ENCODE measurements at regions not wholly inside any gene's neighbourhood (a gene's known extent, or its start where the extent isn't known, plus 50 kb on each side); places are given as distances from the start of the nearest gene placed in this dataset.

DNA sequence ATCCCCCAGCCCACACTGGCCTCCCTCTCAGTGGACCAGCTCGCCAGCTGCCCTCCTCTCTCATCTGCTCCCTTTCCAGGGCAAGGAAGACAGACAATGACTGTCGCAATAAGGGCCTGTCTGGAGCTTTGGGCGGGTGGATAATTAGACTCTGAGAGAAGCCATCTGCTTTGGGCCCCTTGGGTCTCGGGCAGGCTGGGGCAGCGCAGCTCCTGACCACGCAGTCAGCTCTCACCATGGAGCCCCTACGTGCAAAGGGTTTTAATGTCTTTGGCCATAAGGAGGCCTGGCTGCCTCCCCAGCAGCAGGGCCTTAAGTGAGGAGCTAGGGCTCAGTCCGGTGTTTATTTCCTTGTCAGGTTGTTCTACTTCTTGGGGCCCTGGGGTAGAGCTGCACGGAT lies 153.9 kb downstream of the CHST1 start:
- TF ChIP-seq, protein P1, sequence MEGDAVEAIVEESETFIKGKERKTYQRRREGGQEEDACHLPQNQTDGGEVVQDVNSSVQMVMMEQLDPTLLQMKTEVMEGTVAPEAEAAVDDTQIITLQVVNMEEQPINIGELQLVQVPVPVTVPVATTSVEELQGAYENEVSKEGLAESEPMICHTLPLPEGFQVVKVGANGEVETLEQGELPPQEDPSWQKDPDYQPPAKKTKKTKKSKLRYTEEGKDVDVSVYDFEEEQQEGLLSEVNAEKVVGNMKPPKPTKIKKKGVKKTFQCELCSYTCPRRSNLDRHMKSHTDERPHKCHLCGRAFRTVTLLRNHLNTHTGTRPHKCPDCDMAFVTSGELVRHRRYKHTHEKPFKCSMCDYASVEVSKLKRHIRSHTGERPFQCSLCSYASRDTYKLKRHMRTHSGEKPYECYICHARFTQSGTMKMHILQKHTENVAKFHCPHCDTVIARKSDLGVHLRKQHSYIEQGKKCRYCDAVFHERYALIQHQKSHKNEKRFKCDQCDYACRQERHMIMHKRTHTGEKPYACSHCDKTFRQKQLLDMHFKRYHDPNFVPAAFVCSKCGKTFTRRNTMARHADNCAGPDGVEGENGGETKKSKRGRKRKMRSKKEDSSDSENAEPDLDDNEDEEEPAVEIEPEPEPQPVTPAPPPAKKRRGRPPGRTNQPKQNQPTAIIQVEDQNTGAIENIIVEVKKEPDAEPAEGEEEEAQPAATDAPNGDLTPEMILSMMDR (IDR thresholded peaks at IDR 0.05; ENCODE audit: low read length), result no peak
- no peak for TF ChIP-seq EZH2 (optimal IDR thresholded peaks at IDR 0.05; ENCODE audit: low read depth, low read length)
- TF ChIP-seq EZH2phosphoT487 (IDR thresholded peaks at IDR 0.05; ENCODE audit: low read length), result no peak

Data from MM.1S (cell line).